ENCODE measurements at regions not wholly inside any gene's neighbourhood (a gene's known extent, or its start where the extent isn't known, plus 50 kb on each side); places are given as distances from the start of the nearest gene placed in this dataset.

DNA sequence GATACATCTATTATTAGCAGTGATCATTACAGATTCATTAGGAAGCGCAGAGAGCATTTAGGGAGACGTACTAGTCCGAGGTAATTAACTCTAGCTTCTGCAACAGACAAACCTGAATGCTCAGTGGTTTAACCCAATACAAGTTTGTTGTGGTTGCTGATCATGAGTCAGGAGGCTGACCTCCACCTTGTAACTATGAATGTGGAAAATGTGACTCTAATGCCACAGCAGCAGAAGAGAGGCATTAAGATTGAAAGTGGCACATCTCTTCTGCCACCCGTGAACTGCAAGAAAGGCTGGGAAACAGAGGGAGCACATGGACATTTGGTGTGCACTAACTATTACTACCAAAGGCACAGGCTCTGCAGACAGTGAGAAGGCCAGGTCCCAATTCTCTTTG is 71.2 kb upstream of the C3orf80 start:
- TF ChIP-seq, protein P1, sequence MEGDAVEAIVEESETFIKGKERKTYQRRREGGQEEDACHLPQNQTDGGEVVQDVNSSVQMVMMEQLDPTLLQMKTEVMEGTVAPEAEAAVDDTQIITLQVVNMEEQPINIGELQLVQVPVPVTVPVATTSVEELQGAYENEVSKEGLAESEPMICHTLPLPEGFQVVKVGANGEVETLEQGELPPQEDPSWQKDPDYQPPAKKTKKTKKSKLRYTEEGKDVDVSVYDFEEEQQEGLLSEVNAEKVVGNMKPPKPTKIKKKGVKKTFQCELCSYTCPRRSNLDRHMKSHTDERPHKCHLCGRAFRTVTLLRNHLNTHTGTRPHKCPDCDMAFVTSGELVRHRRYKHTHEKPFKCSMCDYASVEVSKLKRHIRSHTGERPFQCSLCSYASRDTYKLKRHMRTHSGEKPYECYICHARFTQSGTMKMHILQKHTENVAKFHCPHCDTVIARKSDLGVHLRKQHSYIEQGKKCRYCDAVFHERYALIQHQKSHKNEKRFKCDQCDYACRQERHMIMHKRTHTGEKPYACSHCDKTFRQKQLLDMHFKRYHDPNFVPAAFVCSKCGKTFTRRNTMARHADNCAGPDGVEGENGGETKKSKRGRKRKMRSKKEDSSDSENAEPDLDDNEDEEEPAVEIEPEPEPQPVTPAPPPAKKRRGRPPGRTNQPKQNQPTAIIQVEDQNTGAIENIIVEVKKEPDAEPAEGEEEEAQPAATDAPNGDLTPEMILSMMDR (conservative IDR thresholded peaks at IDR 0.05) = no peak
- no peak overlapping the region for H3K27ac ChIP-seq

DNA sequence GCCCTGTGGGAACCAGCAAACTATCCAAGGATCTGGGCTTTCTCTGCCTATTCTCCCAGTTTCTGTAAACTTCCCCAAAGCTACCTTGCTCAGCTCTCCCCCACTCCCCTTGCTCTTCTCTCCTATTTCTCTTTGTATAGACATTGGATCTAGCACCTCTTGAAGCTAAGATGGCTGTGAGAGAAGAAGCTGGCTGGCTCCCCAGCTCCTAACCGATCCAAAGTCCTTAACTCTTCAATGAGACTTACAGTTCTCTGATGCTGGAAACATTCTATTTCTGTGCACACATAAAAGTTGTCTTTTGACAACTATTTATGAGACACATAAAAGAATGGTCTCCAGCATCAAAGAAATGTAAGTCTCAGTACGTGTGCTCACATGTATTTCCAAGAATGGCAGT is 70.6 kb upstream of the C3orf80 start:
- H3K27ac ChIP-seq = no peak overlapping the region
- TF ChIP-seq, protein P1 (conservative IDR thresholded peaks at IDR 0.05) = no peak

- TF ChIP-seq, protein P1 (conservative IDR thresholded peaks at IDR 0.05) = no peak
- no peak overlapping the region for H3K27ac ChIP-seq
Observed at GRCh38 chr3:160157321-160157720, 67.9 kb upstream of the C3orf80 start.

- H3K27ac ChIP-seq = no peak overlapping the region
- TF ChIP-seq, protein P1 (conservative IDR thresholded peaks at IDR 0.05) = no peak
Observed at GRCh38 chr3:160159341-160159740, 65.9 kb upstream of the C3orf80 start.

DNA sequence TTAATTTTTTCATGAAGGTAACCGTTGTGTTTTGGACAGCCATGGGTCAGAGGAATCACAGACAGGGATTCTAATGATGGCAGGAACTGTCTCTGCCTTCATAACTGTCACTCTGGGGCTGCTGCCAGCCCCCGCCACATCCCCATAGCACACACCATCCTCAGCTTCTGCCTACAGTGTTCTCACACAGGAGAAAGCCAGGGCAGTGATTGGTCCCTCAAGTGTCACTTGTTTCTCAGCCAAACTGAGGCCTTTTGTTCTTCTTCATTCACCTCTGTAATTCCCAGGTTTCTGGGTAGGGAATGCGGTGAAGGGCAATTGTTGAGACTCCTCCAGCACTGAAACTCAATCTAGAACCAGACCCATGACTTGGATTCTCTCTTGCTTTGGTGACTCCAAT is 65.4 kb upstream of the C3orf80 start:
- no peak overlapping the region for H3K27ac ChIP-seq
- TF ChIP-seq, protein P1 (conservative IDR thresholded peaks at IDR 0.05) = no peak

DNA sequence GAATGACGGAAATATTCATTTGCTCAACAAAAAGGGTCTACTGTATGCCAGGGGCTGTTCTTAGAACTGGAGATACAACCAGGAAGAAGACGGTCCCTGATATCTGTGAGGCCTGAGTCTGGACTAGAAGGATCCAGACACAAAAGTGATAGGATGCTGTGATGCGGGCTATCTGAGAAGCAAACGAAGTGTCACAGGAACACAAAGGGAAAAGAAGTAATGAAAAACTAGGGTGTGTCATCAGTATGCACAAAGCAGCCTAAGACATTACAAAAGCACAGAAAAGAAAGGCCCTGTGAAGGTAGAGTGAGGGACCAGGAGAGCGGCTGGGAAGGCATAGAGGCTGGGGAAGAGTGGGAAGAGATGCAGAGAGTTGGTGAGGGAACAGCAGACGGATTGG is 63.3 kb upstream of the C3orf80 start:
- H3K27ac ChIP-seq = no peak overlapping the region
- TF ChIP-seq, protein P1 (conservative IDR thresholded peaks at IDR 0.05) = no peak

- TF ChIP-seq, protein P1 (conservative IDR thresholded peaks at IDR 0.05) = no peak
- no peak overlapping the region for H3K27ac ChIP-seq
Observed at GRCh38 chr3:160162440-160162839, 62.8 kb upstream of the C3orf80 start.
